HG03469 (cell line): ENCODE measurements at regions not wholly inside any gene's neighbourhood (a gene's known extent, or its start where the extent isn't known, plus 50 kb on each side); places are given as distances from the start of the nearest gene placed in this dataset.

ENCODE experiments used
- ATAC-seq: cut with Tn5 transposase; IDR thresholded peaks from one replicate; pipeline ENCODE4 v1.9.1; 2021; ENCODE audit warnings: mild to moderate bottlenecking, moderate library complexity, moderate number of reproducible peaks; ENCODE audit not compliant: unreplicated experiment

DNA sequence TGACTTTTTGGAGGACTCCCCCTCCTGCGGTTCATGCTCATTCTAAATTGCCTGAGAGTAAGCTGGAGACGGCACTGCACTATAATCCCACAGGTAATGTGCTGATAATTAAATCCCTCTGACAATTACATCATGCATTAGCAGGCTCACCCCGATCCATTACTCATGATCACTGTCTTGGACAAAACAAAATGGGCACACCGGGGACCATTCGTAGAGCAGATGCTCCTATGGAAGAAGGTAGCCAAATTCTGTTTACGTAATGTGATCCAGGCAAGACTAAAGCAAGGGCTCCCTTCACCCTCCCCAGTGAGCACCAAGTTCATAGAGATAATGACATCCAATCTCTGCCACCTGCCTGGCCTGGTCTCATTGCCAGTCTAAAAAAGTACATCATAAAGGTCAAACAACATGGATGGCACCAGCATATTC is 657.1 kb upstream of the SOX11 start:
- ATAC-seq, result no peak

DNA sequence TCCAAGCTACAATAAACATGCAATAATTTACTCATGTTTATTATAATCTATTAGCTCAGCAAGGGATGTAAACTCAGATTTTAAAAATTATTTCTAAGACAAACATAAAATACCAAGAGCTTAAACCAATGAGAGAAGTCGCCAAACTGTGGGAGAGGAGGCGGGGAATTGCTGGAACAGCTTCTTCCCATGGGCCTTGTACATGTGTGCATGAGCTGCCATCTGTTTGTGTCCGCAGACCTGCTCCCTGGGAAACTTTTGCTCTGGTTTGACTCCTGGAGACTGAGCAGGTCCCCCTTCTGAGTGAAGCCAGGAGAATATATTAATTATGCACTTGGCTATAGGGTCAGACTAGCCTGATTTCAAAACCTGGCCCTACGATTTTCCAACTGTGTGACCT is 655.9 kb upstream of the SOX11 start:
- no peak for ATAC-seq

DNA sequence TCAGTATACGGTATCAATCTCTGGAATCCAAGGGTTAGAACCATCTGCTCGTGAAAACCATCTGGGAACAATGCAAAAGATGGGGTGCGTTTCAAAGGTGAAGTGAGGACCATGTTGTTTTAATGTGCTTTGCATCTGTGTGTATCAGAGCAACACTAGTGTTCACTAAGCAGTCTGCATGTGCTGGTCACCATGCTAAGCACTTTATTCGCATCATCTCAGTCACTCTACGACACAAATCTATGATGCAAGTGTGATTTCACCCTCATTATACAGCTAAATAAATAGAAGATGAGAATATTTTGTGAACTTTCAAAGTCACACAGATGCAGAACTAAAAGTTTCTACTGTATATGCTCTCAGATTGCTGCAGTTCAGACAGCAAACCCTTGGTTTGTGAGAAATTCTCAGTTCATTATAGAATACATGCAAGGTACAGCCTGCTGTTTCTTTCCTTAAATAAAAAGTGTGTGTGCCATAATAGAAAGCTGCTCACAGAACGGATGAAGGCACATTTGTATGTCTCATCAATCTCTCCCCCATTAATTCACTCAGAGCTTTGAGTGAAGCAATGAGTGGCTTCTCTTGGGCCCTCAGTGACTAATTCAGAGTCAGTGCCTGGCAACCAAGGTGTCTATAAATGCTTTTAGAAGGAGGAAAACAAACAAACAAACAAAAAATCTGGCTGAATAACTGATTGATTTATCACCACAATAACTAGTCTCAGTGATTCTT is 652.8 kb upstream of the SOX11 start:
- ATAC-seq, result no peak

DNA sequence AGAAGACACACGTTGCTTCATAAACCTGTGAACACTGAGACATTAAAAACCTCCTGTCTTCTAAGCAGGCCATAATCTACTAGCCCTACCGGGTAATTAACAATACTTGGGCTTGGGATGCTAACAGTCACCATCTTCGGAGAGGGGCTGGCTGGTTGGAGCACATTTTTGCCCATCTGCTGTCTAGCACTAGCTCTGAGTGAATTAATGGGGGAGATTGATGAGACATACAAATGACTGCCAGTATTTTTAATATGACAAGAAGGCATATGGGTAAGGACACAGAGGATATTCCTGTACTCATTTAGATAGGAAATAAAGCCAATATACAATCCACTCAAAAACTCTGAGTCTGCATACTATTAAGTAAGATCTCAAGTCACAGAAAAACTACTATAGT is 651.6 kb upstream of the SOX11 start:
- no peak for ATAC-seq

DNA sequence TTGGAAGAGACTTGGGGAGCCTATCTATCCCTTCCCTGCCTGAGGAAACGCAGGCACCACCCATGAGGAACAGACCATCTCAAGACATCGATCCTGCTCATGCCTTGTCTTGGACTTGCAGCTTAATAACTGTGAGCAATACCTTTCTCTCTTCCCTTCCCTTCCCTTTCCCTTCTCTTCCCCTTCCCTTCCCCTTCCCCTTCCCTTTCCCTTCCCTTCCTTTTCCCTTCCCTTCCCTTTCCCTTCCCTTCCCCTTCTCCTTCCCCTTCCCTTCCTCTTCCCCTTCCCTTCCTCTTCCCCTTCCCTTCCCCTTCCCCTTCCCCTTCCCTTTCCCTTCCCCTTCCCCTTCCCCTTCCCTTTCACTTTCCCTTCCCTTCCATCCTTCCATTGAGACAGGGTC is 650.7 kb upstream of the SOX11 start:
- no peak for ATAC-seq

DNA sequence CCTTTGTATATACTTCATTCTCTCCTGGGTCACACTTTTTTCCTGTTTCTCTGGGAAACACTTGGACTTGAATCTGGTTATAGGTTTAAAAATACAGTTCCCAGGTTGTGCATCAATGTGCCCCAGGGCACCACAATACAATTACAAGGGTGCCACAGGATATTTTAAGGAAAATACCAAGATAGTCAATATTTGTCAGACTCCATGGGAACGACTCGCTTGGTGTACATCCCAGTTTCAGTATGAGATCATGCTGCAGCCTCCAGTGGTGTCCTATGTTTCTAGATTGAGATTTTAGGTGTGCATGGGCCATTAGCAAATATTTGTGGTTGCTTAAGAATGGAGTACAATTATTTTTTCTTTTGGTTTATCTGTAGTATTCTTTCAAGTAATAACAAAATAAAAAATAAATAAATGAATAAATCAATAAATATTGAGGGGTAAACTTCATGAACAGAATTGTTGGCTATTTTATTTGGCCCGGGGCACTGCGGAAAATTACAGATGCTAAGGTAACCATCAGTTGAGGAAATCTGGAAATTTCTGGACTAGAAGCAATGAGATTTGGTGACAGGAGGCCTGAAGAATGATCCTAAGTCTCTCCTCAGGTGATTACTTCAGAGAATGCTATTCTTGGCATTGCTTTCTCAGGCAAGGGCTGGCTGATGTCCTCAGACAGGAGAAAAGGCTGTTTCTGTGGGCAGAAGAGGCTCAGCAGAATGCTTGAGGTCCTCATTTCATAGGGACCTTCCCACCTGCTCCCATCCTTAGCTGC is 649.3 kb upstream of the SOX11 start:
- ATAC-seq, result no peak

DNA sequence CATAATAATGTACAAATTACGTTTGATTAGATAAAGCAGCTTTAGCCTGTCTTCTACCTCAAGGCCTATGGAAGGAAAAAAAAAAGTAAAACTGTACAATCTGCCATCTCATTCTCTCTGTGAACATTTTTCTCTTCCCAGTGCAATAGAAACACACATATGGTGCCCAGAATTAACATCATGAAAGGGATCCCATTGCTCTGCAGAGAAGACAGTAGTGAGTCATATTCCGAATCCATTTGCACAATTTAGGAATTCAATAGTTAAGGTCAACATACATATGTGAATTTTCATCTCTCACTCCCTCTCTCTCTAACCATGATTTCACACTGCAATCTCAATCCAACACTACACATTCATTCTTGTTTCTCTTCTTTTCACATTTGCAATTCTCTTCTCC is 640.9 kb upstream of the SOX11 start:
- ATAC-seq, result no peak

DNA sequence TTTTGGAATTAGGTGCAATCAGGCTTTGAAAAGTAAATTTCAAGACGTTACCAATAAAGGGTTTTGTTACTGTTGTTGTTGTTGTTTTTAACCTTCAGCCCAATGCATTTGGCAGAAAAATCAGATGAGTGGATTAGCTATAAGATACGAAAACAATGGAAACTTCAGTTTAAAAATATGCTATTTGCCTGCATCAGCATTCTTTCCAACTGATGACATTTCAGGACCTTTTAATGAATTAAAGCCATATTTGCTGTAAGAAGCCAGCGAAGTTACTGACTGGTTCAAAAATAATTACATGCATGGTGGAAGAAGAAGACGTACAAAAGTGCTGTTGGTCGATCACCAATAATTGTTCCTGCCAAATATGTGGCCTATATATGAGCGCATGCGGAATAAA is 639.3 kb upstream of the SOX11 start:
- ATAC-seq, result no peak

DNA sequence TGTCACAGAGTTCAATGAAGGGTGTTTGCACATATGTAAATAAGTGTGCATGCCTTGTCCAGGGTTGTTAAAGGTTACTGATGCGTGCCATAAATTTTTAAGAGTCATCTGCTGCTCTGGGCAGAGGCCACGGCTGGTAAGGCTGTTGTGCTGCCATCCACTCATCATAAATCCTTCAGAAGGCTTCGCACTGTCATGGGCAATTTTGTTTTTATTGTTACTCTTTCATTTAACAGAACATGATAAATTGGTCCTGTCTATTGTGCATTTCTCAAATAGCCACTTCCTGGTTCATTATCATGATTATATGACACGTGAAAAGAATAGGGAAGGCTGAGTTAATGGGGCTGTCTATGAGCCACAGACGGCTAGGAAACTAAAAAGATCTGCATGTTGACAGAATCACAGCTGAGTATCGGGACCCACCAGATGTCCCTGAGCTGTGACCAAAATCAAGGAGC is 634.3 kb upstream of the SOX11 start:
- no peak for ATAC-seq

DNA sequence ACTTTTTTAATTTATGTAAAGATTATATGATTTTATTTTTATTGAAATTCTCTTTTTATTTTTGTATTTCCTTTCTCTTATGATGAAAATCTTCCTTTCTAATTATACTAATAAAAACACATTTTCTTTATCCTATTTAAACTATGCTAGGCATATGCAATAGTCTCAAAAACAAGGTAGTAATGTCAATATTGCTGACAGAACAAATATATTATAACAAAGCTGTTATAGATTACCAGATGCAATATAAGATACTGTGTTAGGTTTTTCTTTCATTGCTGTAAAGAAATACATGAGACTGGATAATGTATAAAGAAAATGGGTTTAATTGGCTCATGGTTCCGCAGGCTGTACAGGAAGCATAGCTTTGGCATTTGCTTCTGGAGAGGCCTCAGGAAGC is 631.2 kb upstream of the SOX11 start:
- no peak for ATAC-seq

DNA sequence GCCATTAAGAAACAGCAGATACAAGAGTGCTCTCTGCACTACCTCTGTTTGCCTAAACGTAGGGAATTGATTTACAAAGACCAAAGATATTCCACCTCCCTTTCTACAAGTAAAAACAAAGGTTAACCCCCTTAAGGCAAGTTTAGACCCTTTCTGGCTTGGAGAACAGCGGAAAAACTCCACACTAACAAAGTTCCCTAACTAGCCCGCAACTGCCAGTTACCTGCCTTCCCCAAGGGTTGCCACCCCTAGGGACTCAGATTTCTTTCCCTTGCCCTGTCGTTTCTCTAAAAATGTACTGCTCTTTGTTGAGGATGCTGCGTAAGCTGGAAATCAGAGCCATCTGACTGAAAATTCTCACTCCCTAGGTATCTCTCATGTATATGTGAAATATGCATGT is 627.5 kb upstream of the SOX11 start:
- no peak for ATAC-seq

DNA sequence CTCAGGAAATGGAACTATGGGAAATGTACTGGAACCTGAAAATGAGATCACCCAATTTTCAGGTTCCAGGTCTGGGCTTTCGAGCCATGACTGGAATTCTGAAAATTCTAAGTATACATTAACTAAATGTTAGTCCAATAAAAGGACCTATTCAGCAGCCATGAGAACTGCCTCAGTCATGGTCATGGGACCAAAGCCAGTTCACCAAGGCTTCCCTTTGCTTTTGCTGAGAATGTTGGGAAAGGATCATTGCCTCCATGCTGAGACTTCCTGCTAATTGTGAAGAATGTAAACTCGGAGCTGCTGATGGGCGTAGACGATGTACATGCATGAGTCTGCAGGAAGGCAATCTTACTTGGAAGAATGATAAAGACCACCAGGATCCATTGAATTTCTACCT is 624.4 kb upstream of the SOX11 start:
- ATAC-seq, result no peak

DNA sequence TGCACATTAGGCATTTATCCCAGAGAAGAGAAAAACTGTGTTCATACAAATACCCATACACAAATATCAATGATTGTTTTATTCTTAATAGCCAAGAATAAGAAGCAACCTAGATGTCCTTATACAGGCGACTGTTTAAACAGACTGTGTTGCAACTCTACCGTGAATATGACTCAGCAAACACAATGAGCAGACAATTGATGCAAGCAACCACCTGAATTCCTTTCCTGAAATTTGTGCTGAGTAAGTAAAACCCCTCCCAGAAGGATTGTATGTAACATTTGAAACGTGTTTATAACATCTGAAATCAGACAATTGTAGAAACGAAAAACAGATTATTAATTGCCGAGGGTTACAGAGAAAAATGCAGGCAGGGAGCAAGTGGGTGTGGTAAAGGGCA is 621.9 kb upstream of the SOX11 start:
- no peak for ATAC-seq

DNA sequence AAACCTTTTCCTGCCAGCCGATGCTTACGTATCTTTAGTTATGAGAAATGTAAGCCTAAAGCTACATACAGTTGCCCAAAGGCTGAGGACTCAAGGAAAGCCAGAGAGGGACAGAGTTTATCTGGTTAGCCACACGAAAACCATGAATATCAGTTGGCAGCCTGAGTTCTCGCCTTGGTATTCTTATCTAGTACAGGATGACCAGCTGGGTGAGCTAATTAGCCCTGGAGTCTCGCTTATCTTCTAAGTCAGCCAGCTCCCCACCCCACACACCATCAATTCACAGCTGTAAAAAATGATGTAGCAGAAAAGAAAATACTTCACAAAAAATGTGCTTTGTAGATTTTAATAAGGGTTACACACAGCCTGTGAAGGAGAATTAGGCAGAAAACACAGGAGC is 617.5 kb upstream of the SOX11 start:
- ATAC-seq, result no peak

DNA sequence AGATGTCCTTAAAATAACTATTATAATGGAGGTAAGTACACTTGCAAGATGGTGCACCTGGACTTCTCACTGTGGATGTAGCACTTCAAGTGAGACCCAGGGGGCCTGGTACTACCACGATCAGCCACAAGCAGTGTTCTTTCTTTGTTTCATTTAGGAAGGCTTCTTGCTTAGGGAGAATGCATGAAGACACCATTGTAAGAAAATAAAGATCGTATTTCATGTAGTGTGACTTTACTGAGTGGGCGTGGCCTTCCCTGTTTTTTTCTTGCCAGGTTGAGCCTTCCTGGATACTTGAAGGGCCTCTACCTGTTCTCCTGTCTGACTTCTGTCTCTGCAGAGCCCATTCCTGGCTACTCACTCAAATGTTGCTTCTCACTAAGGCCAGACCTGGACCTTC is 615.6 kb upstream of the SOX11 start:
- no peak for ATAC-seq

DNA sequence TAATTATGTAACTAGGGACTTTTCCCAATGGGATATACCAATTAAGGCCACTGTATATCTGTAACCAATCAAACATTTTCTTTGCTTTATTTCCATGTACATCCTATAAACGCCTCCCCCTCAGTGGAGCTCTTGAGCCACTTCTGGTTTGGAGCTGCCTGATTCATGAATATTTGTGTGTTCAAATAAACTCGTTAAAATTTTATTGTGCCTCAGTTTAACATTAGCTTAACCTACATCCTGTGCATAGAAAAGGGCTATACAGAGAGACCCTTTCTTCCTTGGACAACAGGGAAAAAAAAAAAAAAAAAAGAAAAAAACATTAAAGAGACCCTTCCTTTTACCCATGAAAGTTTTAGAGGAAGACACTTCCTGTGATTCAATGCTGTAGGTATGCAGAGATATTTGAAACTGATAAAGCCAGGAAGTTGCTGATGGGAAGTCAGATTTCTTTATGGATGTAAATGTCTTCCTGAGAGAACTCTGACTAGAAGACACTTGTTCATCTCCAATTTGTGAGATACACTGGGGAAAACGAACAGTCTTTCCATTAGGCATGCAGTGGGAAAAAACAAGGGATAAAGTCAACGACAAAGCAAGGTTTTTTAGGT is 614.6 kb upstream of the SOX11 start:
- no peak for ATAC-seq

DNA sequence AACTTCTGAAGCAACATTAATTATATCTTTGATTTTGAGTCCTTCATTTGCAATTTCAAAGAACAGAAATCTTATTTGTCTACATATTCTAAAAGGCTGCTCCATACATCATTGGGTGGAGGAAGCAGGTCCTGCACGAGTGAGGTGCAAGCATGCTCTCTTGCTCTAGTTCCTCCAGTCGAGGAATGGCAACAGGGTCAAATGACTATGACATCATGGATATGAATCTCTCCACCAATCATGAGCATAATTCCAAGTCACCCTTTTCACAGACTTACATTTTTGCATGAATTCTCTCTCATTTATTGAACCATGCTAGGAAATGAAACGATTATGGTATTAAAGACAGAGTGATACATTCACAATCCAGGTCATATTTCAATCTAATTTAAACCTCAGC is 608.8 kb upstream of the SOX11 start:
- no peak for ATAC-seq

DNA sequence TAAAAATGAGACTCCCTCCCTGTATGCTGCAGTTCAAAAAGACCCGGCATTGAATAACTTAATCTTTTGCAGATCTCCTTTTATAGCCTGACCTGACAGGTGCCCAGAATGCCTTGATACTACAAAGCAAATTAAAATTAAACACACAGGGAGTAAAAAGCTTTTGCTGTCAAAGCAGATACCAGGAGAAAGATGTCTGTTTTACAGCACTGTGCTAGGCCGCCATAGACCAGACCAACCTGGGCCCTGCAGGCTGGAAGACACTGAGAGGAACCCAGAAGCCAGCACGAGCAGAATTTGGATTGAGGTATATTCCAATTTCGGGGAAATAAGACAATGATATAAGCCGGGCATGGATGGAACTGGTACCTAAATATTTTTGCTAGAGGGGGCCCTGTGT is 602.8 kb upstream of the SOX11 start:
- no peak for ATAC-seq

DNA sequence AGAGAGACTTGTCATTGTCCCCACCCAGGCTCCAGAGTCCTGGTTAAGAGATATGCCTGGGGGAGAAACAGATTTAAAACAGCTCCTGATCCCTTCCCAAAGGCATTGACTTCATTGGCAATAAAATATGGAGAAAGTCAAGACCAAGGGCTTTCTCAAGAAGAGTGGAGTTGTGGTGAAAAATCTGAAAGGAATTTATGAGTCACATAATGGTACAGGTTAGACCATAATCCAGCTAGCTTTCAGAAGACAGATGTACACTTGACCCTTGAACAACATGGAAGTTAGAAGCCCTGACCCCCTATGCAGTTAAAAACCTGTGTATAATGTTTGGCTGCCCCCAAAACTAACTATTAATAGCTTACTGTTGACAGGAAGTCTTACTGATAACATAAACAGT is 599.1 kb upstream of the SOX11 start:
- ATAC-seq, result no peak

DNA sequence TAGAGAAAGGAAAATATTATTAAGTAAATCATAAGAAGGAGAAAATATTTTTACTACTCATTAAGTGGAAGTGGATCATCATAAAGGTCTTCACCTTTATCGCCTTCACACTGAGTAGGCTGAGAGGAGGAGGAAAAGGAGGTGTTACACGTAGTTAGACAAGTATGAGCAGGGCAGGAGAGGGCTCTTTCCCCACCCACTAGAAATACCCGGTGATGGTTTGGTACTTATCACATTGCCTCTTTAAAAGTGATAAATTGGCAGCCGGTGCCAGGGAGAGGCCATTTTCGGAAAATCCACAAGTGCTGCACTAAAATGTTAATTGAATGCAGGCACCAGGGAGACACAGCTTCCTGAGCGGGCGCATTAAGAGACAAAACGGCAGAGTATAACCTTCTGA is 598.7 kb upstream of the SOX11 start:
- no peak for ATAC-seq

DNA sequence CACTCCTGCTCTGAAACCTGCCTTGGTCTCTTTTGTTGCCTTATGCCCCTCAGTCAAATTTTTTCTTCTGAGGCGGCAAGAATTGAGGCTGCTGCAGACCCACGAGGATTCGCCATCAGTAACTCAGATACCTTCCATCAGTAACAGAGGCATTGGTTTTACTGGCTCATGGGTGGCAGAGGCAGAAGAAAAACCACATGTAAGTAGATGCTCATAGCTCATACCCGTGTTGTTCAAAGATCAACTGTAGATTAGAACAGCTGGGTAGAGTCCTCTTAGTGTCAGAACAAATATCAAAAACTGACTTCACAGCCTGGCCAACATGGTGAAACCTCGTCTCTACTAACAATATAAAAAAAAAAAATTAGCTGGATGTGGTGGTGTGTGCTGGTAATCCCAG is 598.0 kb upstream of the SOX11 start:
- no peak for ATAC-seq

DNA sequence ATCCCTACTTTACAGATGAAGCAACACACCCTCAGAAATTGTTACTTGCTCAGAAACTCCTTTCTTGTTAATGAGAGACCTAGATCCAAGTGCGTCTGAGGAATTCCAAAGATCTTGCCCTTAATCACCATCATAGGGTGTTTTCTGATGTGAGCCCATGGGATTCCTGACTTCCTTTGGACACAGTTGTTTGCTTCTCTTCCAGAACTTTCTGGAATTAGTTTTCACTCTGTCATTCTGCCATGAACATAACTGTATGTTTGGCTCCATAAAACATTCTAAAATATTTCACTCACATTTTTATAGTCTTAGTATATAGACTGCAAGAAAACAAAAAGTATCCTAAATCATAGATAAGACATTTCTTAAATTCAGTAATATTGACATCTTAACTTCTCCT is 593.9 kb upstream of the SOX11 start:
- no peak for ATAC-seq
